ENCODE measurements at regions not wholly inside any gene's neighbourhood (a gene's known extent, or its start where the extent isn't known, plus 50 kb on each side); places are given as distances from the start of the nearest gene placed in this dataset.
"Not testable (repeated sequence)": the region's sequence is repeated elsewhere in the genome, so short reads cannot be mapped to it uniquely, and the experiment has no call there.

DNA sequence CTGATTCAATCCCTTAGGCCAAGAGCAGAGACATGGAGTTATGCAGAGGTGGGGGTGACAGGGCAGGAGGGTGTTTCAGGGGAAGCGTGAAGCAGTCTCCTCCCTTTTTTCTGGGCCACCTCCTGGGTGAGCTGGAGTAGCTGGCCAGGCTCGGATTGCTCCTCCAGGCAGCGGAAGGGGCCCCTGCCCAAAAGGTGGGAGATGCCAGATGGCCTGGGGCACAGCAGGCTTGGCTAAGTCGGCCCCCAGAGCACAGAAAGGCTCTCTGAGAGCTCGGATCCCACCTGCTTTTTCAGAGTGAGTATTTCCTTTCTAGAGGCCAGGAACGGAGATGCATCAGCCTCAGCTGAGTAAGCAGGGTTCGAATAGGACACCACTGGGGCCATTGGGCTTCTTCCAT, 196.9 kb downstream of the ANKRD30B start:
- Histone ChIP-seq H3K27me3 (ENCODE audit: control insufficient read depth, insufficient read depth, low read length) (no peaks in the 10 kb centered on the region; the same call in 1 of the 2 replicates), H3K9ac (ENCODE audit: low read length) (no peak overlapping the region), H3K27ac (ENCODE audit: low read depth, low read length) (no peak overlapping the region), H3K4me1 (ENCODE audit: control insufficient read depth, insufficient read depth, low read length) (no peaks in the 10 kb centered on the region), H3K36me3 (ENCODE audit: control insufficient read depth, insufficient read depth, low read length) (no peaks in the 10 kb centered on the region), H3K4me3 (ENCODE audit: low read depth, low read length) (no peak overlapping the region), H3K9me3 (ENCODE audit: control insufficient read depth, insufficient read depth, low read depth, low read length) (peaks cover 42% of the 10 kb centered on the region; the same call in 1 of the 2 replicates)

- Histone ChIP-seq H3K27me3 (ENCODE audit: control insufficient read depth, insufficient read depth, low read length) (no peaks in the 10 kb centered on the region; the same call in 1 of the 2 replicates), H3K27ac (ENCODE audit: low read depth, low read length) (no peak overlapping the region), H3K4me1 (ENCODE audit: control insufficient read depth, insufficient read depth, low read length) (no peaks in the 10 kb centered on the region), H3K9me3 (ENCODE audit: control insufficient read depth, insufficient read depth, low read depth, low read length) (peaks cover 47% of the 10 kb centered on the region; the same call in 1 of the 2 replicates), H3K36me3 (ENCODE audit: control insufficient read depth, insufficient read depth, low read length) (no peaks in the 10 kb centered on the region), H3K4me3 (ENCODE audit: low read depth, low read length) (no peak overlapping the region), H3K9ac (ENCODE audit: low read length) (no peak overlapping the region)
These were observed 197.3 kb downstream of the ANKRD30B start for GRCh38 chr18:14945286-14945685.

DNA sequence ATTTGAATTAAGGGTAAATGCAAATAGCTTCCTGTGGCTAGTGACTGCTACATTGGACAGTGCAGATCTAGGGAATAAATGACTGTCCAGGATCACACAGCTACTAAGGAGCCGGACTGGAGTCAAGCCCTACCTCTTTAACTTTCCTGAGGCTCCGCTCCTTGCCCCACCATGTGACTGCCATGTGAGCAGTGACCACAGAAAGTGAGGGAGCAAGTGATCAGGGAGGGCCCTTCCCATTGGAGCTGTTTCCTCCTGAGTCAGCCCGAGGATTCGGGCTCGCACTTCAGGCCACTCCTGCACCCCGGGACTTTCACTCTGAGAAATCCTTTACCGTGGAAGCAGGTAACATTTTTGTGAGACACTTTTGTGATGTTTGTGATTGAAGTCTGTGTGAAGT, 198.0 kb downstream of the ANKRD30B start:
- H3K4me1 ChIP-seq (ENCODE audit: control insufficient read depth, insufficient read depth, low read length), result no peaks in the 10 kb centered on the region
- H3K9ac ChIP-seq (ENCODE audit: low read length), result no peak overlapping the region
- peaks cover 53% of the 10 kb centered on the region; the same call in 1 of the 2 replicates for H3K9me3 ChIP-seq (ENCODE audit: control insufficient read depth, insufficient read depth, low read depth, low read length)
- H3K36me3 ChIP-seq (ENCODE audit: control insufficient read depth, insufficient read depth, low read length), result no peaks in the 10 kb centered on the region
- no peaks in the 10 kb centered on the region; the same call in 1 of the 2 replicates for H3K27me3 ChIP-seq (ENCODE audit: control insufficient read depth, insufficient read depth, low read length)
- H3K27ac ChIP-seq (ENCODE audit: low read depth, low read length), result no peak overlapping the region
- no peak overlapping the region for H3K4me3 ChIP-seq (ENCODE audit: low read depth, low read length)

- not testable (repeated sequence) for H3K27ac ChIP-seq (ENCODE audit: low read depth, low read length); H3K4me1 ChIP-seq (ENCODE audit: control insufficient read depth, insufficient read depth, low read length); H3K36me3 ChIP-seq (ENCODE audit: control insufficient read depth, insufficient read depth, low read length); H3K27me3 ChIP-seq (ENCODE audit: control insufficient read depth, insufficient read depth, low read length); H3K4me3 ChIP-seq (ENCODE audit: low read depth, low read length); H3K9ac ChIP-seq (ENCODE audit: low read length)
- peaks cover 45% of the 10 kb centered on the region; the same call in 1 of the 2 replicates for H3K9me3 ChIP-seq (ENCODE audit: control insufficient read depth, insufficient read depth, low read depth, low read length)
These were observed 198.9 kb downstream of the ANKRD30B start for GRCh38 chr18:14946741-14947470.

DNA sequence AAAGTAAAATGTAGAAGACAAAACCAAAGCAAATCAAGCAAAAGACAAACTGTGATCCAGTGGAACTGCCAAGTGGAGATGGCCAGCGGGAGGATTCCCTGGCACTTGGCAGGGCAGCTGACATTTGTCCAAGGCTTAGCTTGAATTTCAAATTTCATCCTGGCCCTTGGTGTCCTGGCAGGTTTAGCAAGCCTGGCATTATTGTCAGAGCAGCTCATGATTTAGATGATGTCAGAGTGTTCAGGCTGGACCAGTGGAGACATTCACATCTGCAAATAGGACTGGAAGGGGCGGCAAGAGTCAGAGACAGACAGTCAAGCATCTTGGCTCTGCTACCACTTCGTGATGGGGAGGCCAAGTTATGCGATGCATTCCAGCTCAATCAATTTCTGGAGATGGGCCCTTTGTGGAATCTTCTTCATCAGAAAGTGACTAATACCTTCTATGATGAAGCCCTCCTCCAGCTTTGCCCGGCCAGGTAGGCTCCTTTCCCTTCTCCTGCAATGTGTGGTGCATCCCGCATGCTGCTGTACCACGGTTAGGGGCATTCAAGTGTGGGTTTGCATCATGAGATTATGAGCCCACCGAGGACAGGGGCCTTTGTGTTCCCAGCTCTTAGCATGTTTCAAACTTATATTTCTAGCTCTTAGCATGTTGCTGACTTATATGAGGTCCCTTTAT, 199.7 kb downstream of the ANKRD30B start:
- H3K4me1 ChIP-seq (ENCODE audit: control insufficient read depth, insufficient read depth, low read length), result no peaks in the 10 kb centered on the region
- no peak overlapping the region for H3K27ac ChIP-seq (ENCODE audit: low read depth, low read length)
- no peaks in the 10 kb centered on the region; the same call in 1 of the 2 replicates for H3K27me3 ChIP-seq (ENCODE audit: control insufficient read depth, insufficient read depth, low read length)
- peaks cover 40% of the 10 kb centered on the region; the same call in 1 of the 2 replicates for H3K9me3 ChIP-seq (ENCODE audit: control insufficient read depth, insufficient read depth, low read depth, low read length)
- H3K9ac ChIP-seq (ENCODE audit: low read length), result no peak overlapping the region
- no peak overlapping the region for H3K4me3 ChIP-seq (ENCODE audit: low read depth, low read length)
- no peaks in the 10 kb centered on the region for H3K36me3 ChIP-seq (ENCODE audit: control insufficient read depth, insufficient read depth, low read length)

DNA sequence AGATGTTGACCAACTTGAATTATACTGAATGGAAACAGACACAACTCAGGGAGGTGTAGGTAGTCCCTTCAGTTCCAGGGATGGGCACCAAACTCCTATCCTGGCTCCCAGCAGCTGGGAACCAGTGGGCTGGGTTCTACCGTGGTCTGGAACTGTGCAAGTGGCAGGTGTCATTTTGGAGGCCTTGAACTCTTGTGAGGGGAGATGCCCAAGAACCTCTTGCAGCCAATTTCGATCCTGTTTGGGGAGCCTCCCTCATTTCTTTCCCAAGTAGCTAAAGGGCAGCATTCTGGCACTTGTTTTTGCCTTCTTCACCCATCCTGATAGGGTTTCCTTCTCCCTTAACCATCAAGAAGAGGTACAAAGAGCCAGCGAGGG, 200.2 kb downstream of the ANKRD30B start:
- Histone ChIP-seq H3K27me3 (ENCODE audit: control insufficient read depth, insufficient read depth, low read length) (no peaks in the 10 kb centered on the region; the same call in 1 of the 2 replicates), H3K9ac (ENCODE audit: low read length) (no peak overlapping the region), H3K4me3 (ENCODE audit: low read depth, low read length) (no peak overlapping the region), H3K4me1 (ENCODE audit: control insufficient read depth, insufficient read depth, low read length) (no peaks in the 10 kb centered on the region), H3K9me3 (ENCODE audit: control insufficient read depth, insufficient read depth, low read depth, low read length) (peaks cover 40% of the 10 kb centered on the region; the same call in 1 of the 2 replicates), H3K36me3 (ENCODE audit: control insufficient read depth, insufficient read depth, low read length) (no peaks in the 10 kb centered on the region), H3K27ac (ENCODE audit: low read depth, low read length) (no peak overlapping the region)

GRCh38 chr18:14949800-14950664, 202.1 kb downstream of the ANKRD30B start:
- H3K4me3 ChIP-seq (ENCODE audit: low read depth, low read length), result no peak overlapping the region; the same call in 1 of the 2 replicates
- no peaks in the 10 kb centered on the region; the same call in 1 of the 2 replicates for H3K27me3 ChIP-seq (ENCODE audit: control insufficient read depth, insufficient read depth, low read length)
- H3K36me3 ChIP-seq (ENCODE audit: control insufficient read depth, insufficient read depth, low read length), result no peaks in the 10 kb centered on the region
- H3K4me1 ChIP-seq (ENCODE audit: control insufficient read depth, insufficient read depth, low read length), result no peaks in the 10 kb centered on the region
- no peak overlapping the region for H3K9ac ChIP-seq (ENCODE audit: low read length)
- H3K27ac ChIP-seq (ENCODE audit: low read depth, low read length), result no peak overlapping the region
- H3K9me3 ChIP-seq (ENCODE audit: control insufficient read depth, insufficient read depth, low read depth, low read length), result peaks cover 29% of the 10 kb centered on the region; the same call in 1 of the 2 replicates

DNA sequence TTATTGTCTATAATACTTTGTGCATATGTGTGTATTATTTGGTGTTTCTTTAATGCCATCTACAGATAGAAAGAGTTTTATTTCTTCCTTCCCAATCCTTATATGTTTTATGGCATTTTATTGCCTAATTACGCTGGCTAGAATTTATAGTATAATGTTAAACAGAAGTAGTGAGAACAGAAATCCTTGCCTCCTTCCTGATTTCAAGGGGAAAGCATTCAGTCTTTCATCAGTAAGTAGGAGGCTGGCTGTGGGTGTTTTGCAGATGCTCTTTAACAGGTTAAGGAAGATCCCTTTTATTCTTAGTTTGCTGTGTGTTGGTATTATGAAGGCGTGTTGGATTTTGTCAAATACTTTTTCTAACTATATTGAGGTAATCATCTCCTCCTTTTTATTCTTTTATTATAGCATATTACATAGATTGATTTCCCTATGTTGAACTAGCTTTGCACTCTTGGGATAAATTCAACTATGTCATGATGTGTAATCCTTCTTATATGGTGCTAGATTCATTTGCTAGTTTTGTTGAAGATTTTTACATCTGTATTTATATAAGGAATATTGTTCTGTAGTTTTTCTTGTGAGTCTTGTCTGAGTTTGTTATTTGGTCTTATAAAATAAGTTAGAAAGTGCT, 204.6 kb downstream of the ANKRD30B start:
- H3K27me3 ChIP-seq (ENCODE audit: control insufficient read depth, insufficient read depth, low read length); H3K27ac ChIP-seq (ENCODE audit: low read depth, low read length); H3K4me1 ChIP-seq (ENCODE audit: control insufficient read depth, insufficient read depth, low read length); H3K36me3 ChIP-seq (ENCODE audit: control insufficient read depth, insufficient read depth, low read length); H3K9ac ChIP-seq (ENCODE audit: low read length); H3K4me3 ChIP-seq (ENCODE audit: low read depth, low read length): not testable (repeated sequence)
- peaks cover 23% of the 10 kb centered on the region; the same call in 1 of the 2 replicates for H3K9me3 ChIP-seq (ENCODE audit: control insufficient read depth, insufficient read depth, low read depth, low read length)

- no peaks in the 10 kb centered on the region for H3K36me3 ChIP-seq (ENCODE audit: control insufficient read depth, insufficient read depth, low read length)
- no peak overlapping the region for H3K4me3 ChIP-seq (ENCODE audit: low read depth, low read length)
- no peaks in the 10 kb centered on the region for H3K4me1 ChIP-seq (ENCODE audit: control insufficient read depth, insufficient read depth, low read length)
- no peaks in the 10 kb centered on the region for H3K27me3 ChIP-seq (ENCODE audit: control insufficient read depth, insufficient read depth, low read length)
- H3K27ac ChIP-seq (ENCODE audit: low read depth, low read length), result no peak overlapping the region
- H3K9ac ChIP-seq (ENCODE audit: low read length), result no peak overlapping the region
- H3K9me3 ChIP-seq (ENCODE audit: control insufficient read depth, insufficient read depth, low read depth, low read length), result peaks cover 31% of the 10 kb centered on the region; the same call in 1 of the 2 replicates
These were observed 210.7 kb downstream of the ANKRD30B start for GRCh38 chr18:14958701-14959100.

DNA sequence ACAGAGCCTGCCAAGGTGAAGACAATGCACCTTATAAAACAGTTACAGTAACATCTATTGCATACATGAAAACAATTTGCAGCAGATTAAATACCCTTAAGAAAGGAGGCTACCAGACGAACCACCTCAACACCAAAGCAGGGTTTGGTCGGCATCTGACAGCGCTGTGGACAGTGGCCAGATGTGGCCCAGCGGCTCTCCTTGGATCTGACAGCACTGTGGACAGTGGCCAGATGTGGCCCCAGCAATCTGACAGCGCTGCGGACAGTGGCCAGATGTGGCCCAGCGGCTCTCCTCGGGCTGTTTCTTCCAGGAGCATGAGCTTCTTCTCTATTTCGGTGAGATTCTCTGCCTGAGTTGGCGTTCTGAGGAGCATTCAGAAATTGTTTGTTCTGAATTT, 211.6 kb downstream of the ANKRD30B start:
- Histone ChIP-seq H3K9me3 (ENCODE audit: control insufficient read depth, insufficient read depth, low read depth, low read length) (peaks cover 37% of the 10 kb centered on the region; the same call in 1 of the 2 replicates), H3K4me1 (ENCODE audit: control insufficient read depth, insufficient read depth, low read length) (no peaks in the 10 kb centered on the region), H3K27me3 (ENCODE audit: control insufficient read depth, insufficient read depth, low read length) (no peaks in the 10 kb centered on the region), H3K36me3 (ENCODE audit: control insufficient read depth, insufficient read depth, low read length) (no peaks in the 10 kb centered on the region), H3K27ac (ENCODE audit: low read depth, low read length) (no peak overlapping the region), H3K4me3 (ENCODE audit: low read depth, low read length) (no peak overlapping the region), H3K9ac (ENCODE audit: low read length) (no peak overlapping the region)
